ENCODE measurements at regions not wholly inside any gene's neighbourhood (a gene's known extent, or its start where the extent isn't known, plus 50 kb on each side); places are given as distances from the start of the nearest gene placed in this dataset.

DNA sequence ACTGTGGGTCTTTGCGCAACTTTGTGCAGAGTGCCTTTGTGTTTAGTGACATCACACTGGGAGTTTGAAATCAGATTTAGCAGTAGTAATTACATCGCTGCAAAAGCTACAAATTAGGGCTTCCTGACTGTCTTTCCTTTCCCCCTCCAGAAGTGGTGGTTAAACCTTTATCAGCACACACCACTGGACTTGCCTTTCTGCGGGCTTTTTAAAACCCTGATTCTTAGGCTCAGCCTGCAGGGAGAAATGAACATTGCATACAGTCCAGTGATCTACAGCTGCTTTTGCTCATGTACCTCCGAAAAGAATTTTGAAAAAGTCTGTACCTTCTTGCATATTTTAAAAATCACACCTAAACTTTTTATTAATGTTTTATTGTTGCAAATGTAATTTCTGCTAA lies 219.7 kb upstream of the NAALADL2 start:
- H3K79me2 ChIP-seq (ENCODE audit: insufficient read depth, low read length), result no peaks in the 10 kb centered on the region
- no peaks in the 10 kb centered on the region for H3F3A ChIP-seq (ENCODE audit: insufficient read depth)
- H3K4me2 ChIP-seq (ENCODE audit: low read depth, low read length, poor library complexity, severe bottlenecking), result no peak overlapping the region
- no peak overlapping the region for H3K27ac ChIP-seq (ENCODE audit: low read depth, low read length)
- H3K27me3 ChIP-seq (ENCODE audit: low read length), result no peaks in the 10 kb centered on the region
- H3K9me3 ChIP-seq (ENCODE audit: insufficient read depth, low read length), result no peaks in the 10 kb centered on the region
- no peaks in the 10 kb centered on the region for H3K9me2 ChIP-seq (replicated peaks; ENCODE audit: insufficient read depth, low read length)
- TF ChIP-seq, protein P1, sequence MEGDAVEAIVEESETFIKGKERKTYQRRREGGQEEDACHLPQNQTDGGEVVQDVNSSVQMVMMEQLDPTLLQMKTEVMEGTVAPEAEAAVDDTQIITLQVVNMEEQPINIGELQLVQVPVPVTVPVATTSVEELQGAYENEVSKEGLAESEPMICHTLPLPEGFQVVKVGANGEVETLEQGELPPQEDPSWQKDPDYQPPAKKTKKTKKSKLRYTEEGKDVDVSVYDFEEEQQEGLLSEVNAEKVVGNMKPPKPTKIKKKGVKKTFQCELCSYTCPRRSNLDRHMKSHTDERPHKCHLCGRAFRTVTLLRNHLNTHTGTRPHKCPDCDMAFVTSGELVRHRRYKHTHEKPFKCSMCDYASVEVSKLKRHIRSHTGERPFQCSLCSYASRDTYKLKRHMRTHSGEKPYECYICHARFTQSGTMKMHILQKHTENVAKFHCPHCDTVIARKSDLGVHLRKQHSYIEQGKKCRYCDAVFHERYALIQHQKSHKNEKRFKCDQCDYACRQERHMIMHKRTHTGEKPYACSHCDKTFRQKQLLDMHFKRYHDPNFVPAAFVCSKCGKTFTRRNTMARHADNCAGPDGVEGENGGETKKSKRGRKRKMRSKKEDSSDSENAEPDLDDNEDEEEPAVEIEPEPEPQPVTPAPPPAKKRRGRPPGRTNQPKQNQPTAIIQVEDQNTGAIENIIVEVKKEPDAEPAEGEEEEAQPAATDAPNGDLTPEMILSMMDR (IDR thresholded peaks at IDR 0.05; ENCODE audit: insufficient read depth, low read length, poor library complexity, severe bottlenecking), result no peak
- TF ChIP-seq EZH2phosphoT487 (conservative IDR thresholded peaks at IDR 0.05; ENCODE audit: low read length), result no peak
- no peak overlapping the region for H3K9ac ChIP-seq (ENCODE audit: low read length)
- no peaks in the 10 kb centered on the region for H4K20me1 ChIP-seq (ENCODE audit: low read depth, low read length)
- H3K4me3 ChIP-seq (ENCODE audit: insufficient read depth, low read length, poor library complexity, severe bottlenecking), result no peak overlapping the region
- H3K36me3 ChIP-seq (ENCODE audit: low read length), result no peaks in the 10 kb centered on the region
- H2AFZ ChIP-seq (ENCODE audit: low read depth, low read length, severe bottlenecking), result no peak overlapping the region

DNA sequence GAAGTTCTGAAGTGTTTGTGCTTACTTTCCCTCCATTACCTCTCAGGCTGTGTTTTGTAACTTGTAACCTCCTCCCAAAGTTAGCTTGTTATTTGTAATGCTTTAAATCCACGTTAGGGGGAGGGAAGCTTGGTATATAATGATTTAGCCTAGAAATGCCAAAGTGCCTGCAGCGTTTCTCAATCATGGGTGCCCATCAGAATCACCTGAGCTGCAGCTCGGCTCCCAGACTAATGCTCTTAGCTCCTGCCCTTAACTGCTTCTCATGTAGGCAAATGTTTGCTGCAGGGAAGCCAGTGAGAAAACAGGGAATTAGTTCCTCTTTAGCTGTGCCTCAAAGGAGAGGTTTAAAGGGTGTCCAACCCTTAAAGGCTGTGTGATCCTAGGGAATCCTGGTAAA lies 219.2 kb upstream of the NAALADL2 start:
- Histone ChIP-seq H3K4me2 (ENCODE audit: low read depth, low read length, poor library complexity, severe bottlenecking) (no peak overlapping the region), H3F3A (ENCODE audit: insufficient read depth) (no peaks in the 10 kb centered on the region), H4K20me1 (ENCODE audit: low read depth, low read length) (no peaks in the 10 kb centered on the region), H3K9me3 (ENCODE audit: insufficient read depth, low read length) (no peaks in the 10 kb centered on the region), H3K4me3 (ENCODE audit: insufficient read depth, low read length, poor library complexity, severe bottlenecking) (no peak overlapping the region), H3K27ac (ENCODE audit: low read depth, low read length) (no peak overlapping the region), H2AFZ (ENCODE audit: low read depth, low read length, severe bottlenecking) (no peak overlapping the region), H3K36me3 (ENCODE audit: low read length) (no peaks in the 10 kb centered on the region), H3K9me2 (replicated peaks; ENCODE audit: insufficient read depth, low read length) (no peaks in the 10 kb centered on the region), H3K79me2 (ENCODE audit: insufficient read depth, low read length) (no peaks in the 10 kb centered on the region), H3K27me3 (ENCODE audit: low read length) (no peaks in the 10 kb centered on the region), H3K9ac (ENCODE audit: low read length) (no peak overlapping the region)
- no peak for TF ChIP-seq EZH2phosphoT487 (conservative IDR thresholded peaks at IDR 0.05; ENCODE audit: low read length)
- TF ChIP-seq, protein P1 (IDR thresholded peaks at IDR 0.05; ENCODE audit: insufficient read depth, low read length, poor library complexity, severe bottlenecking), result no peak

DNA sequence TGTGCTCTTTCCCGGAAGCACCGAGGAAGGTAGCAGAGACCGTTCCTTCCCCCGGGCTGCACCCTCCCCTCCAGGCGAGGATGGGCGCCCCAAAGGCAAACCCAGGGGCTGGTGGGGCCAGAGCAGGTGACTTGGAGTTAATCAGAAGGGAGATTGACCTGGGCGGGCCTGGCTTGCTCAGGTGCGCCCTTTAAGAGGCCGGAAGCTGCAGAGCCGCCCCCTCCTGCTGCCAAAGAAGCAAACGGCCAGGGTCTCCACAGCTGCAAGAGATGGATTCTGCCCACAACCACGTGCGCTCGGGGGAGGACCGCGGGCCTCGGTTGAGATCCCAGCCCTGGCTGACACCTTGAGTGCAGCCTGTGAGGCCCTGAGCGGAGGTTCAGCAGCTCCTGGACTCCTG lies 218.2 kb upstream of the NAALADL2 start:
- no peak for TF ChIP-seq EZH2phosphoT487 (conservative IDR thresholded peaks at IDR 0.05; ENCODE audit: low read length)
- TF ChIP-seq, protein P1 (IDR thresholded peaks at IDR 0.05; ENCODE audit: insufficient read depth, low read length, poor library complexity, severe bottlenecking), result no peak
- no peaks in the 10 kb centered on the region for H3F3A ChIP-seq (ENCODE audit: insufficient read depth)
- no peaks in the 10 kb centered on the region for H3K36me3 ChIP-seq (ENCODE audit: low read length)
- no peak overlapping the region for H3K4me3 ChIP-seq (ENCODE audit: insufficient read depth, low read length, poor library complexity, severe bottlenecking)
- H3K27ac ChIP-seq (ENCODE audit: low read depth, low read length), result no peak overlapping the region
- H3K27me3 ChIP-seq (ENCODE audit: low read length), result no peaks in the 10 kb centered on the region
- no peaks in the 10 kb centered on the region for H3K9me3 ChIP-seq (ENCODE audit: insufficient read depth, low read length)
- H3K4me2 ChIP-seq (ENCODE audit: low read depth, low read length, poor library complexity, severe bottlenecking), result no peak overlapping the region
- no peaks in the 10 kb centered on the region for H4K20me1 ChIP-seq (ENCODE audit: low read depth, low read length)
- H3K9me2 ChIP-seq (replicated peaks; ENCODE audit: insufficient read depth, low read length), result no peaks in the 10 kb centered on the region
- H2AFZ ChIP-seq (ENCODE audit: low read depth, low read length, severe bottlenecking), result no peak overlapping the region
- no peaks in the 10 kb centered on the region for H3K79me2 ChIP-seq (ENCODE audit: insufficient read depth, low read length)
- H3K9ac ChIP-seq (ENCODE audit: low read length), result no peak overlapping the region
